Mammary epithelial cell (primary cell): ENCODE measurements at regions not wholly inside any gene's neighbourhood (a gene's known extent, or its start where the extent isn't known, plus 50 kb on each side); places are given as distances from the start of the nearest gene placed in this dataset.

Experiments
- CTCF ChIP-seq, 2 donors: IDR thresholded peaks in 1 of 2; conservative IDR thresholded peaks in 1 of 2; 2 replicates each; pipeline ENCODE4 v1.5.1; 2011 to 2012; ENCODE audit warnings: inconsistent platforms in 2 of 2, low read length in 2 of 2, mild to moderate bottlenecking in 2 of 2, control low read depth in 1 of 2, low read depth in 1 of 2; ENCODE audit not compliant: insufficient read depth in 1 of 2; ENCODE audit errors: extremely low read depth in 1 of 2
- EZH2 ChIP-seq: IDR thresholded peaks from 2 replicates; pipeline ENCODE4 v1.6.1; 2012; ENCODE audit warnings: low read length, inconsistent platforms, borderline replicate concordance

- TF ChIP-seq CTCF (conservative IDR thresholded peaks at IDR 0.05 in 1 of 2, IDR thresholded peaks at IDR 0.05 in 1 of 2; ENCODE audit: extremely low read depth in 1 of 2, insufficient read depth in 1 of 2, low read depth in 1 of 2, low read length in 2 of 2) (no peak), EZH2 (no peak)
Observed at GRCh38 chr1:194233069-194233468, 1046.7 kb upstream of the B3GALT2 start.
